ENCODE measurements at regions not wholly inside any gene's neighbourhood (a gene's known extent, or its start where the extent isn't known, plus 50 kb on each side); places are given as distances from the start of the nearest gene placed in this dataset.

- TF ChIP-seq CTCF (IDR thresholded peaks at IDR 0.05; ENCODE audit: low read depth, low read length, poor library complexity, severe bottlenecking) (no peak), EZH2phosphoT487 (IDR thresholded peaks at IDR 0.05; ENCODE audit: borderline replicate concordance, low read length) (no peak)
Observed at GRCh38 chr2:219976871-219977270, 349.4 kb downstream of the SLC4A3 start.
